GM12872 (cell line): ENCODE measurements at regions not wholly inside any gene's neighbourhood (a gene's known extent, or its start where the extent isn't known, plus 50 kb on each side); places are given as distances from the start of the nearest gene placed in this dataset.

Experiments
- TF ChIP-seq, protein P1 (sequence below): IDR thresholded peaks from 3 replicates; pipeline ENCODE4 v1.5.1; 2011; ENCODE audit warnings: low read depth, mild to moderate bottlenecking, low read length, moderate library complexity; ENCODE audit not compliant: insufficient read depth

DNA sequence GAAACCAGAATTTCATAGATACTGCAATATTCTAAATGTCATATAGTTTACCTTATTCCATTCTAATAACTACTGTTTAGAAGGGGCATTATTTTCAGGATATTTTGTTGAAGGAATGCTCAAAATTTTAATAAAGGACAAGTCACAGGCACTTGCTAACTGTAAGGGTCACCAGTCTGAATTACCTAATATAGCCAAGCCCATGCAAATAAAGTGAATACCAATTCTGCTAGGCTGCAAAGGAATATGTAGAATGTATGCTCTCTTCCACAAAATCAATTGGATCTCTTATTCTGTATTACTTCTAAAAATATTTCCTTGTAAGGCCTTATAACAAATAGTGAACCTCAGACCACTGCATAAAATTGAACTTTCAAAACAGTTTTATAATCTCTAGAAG is 52.3 kb upstream of the FAT4 start:
- TF ChIP-seq, protein P1, sequence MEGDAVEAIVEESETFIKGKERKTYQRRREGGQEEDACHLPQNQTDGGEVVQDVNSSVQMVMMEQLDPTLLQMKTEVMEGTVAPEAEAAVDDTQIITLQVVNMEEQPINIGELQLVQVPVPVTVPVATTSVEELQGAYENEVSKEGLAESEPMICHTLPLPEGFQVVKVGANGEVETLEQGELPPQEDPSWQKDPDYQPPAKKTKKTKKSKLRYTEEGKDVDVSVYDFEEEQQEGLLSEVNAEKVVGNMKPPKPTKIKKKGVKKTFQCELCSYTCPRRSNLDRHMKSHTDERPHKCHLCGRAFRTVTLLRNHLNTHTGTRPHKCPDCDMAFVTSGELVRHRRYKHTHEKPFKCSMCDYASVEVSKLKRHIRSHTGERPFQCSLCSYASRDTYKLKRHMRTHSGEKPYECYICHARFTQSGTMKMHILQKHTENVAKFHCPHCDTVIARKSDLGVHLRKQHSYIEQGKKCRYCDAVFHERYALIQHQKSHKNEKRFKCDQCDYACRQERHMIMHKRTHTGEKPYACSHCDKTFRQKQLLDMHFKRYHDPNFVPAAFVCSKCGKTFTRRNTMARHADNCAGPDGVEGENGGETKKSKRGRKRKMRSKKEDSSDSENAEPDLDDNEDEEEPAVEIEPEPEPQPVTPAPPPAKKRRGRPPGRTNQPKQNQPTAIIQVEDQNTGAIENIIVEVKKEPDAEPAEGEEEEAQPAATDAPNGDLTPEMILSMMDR, result no peak

DNA sequence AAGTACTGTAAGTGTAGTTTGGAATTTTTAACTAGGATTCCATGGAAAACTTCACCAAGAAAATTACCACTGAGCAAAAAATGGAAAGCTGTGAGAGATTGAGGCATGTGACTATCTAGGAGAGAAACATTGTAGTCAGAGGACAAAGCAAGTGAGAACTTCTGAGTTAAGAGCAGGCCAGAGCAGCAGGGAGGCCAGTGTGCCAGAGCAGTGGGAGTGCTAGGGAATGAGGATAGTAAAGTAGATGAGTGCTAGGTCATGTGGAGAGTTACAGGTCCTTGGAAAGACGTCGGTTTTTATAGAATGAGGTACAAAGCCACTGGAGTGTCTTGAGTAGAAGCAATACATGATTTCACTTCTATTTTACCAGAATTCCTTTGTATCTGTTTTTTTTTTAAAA is 52.7 kb upstream of the FAT4 start:
- TF ChIP-seq, protein P1, result no peak

DNA sequence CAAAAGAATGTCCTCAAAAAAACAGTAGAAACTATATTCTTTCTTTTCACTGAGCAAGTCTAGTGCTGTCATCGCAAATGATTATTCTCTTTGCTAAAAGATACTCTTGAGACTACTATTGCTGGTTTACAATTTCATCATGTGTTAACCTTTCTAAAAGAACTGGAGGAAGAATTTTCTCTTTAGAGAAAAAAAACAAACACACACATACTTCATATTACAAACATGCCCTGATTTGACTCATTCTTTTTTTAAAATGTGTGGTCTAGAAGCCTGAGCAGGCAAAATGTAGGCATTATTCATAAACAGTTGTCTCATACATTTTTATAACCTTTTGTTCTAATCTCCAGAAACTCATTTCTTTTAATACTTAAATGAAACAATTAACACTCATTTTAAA is 60.6 kb upstream of the FAT4 start:
- TF ChIP-seq, protein P1, result no peak

DNA sequence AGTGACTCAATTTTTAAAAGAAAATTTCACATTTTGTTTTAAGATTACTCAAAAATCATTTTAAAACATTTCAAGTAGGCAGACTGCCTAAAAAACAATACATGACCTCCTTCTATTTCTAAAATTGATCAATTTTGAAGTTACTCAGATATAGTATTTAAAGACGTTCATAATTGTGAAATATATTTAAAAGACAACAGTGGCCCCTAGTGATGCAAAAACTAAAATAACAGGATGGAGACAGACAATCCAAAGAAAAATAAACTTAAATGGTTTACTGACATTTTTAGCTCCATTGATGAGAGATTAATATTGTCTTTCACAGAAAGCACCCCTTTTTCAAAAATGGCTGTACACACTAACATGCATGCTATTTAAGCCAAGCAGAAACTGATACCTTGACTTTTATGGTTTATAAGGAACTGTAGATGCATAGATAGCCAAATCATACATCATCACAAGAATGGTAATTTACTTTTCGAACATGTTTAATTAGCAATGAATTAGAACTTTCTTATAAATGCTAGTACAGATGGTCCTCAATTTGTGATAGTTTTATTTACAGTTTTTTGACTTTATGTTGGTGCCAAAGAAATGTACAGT is 69.8 kb upstream of the FAT4 start:
- TF ChIP-seq, protein P1, result no peak

DNA sequence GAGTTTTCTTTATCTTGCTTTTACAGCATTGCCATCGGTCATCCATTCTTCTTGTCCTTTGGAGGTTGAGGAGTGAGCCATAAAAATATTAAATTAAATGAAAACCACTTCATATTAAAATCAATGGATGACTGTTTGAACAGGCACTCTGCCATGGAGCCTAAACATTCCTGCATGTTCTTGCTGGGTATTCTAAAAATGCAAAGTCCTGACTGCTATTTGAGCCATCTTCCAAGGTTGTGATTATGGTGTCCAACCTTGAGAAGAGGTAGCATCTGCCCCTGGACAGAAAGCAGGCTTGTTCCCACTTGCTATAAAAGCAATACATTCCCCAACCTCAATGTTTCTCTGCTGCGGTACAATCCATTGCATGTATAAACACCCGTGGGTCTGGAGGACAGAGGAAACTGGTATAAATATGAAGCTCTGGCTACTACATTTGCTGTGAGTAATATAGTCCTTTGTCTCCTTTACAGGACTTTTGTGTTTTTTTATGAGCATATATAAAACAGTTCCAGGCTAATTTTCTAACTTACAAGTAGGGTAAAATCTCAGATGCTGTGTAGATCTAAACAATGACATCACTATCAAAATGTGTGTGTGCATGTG is 70.9 kb upstream of the FAT4 start:
- TF ChIP-seq, protein P1, result no peak

DNA sequence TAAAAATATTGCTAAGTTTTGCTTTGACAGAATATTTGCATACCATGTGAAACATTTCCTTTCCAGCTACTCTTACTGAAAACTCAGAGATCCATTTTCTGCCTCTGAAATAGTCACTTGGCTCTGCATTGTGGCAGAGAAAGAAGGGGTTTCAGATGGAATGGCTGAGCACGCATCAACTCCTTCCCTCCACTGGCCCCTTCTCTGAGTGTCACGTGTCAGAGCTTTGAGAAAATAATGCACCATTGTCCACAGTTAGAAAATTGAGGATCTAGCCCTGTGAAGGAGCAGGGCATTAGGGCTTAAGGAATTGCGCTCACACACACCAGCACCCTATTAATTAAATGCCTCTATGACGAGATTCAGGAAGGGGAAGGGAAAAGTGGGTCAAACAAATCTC is 78.8 kb upstream of the FAT4 start:
- TF ChIP-seq, protein P1, result no peak

DNA sequence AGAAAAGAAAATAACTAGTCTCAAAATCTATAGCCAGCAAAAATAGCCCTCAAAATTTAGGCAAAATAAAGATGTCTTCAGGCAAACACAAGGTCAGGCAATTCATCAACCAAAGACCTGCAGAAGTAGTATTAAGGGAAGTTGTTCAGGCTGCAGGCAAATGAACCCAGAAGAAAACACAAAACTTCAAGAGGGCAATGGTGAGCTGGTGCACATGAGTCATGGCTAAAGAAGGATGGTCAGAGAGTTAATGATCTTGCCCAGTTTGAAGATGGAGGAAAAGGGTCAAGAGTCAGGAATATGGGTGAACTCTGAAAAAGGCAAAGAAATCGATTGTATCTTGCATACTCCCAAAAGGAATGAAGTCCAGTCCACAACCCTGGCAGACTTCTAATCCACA is 83.1 kb upstream of the FAT4 start:
- TF ChIP-seq, protein P1, result no peak

DNA sequence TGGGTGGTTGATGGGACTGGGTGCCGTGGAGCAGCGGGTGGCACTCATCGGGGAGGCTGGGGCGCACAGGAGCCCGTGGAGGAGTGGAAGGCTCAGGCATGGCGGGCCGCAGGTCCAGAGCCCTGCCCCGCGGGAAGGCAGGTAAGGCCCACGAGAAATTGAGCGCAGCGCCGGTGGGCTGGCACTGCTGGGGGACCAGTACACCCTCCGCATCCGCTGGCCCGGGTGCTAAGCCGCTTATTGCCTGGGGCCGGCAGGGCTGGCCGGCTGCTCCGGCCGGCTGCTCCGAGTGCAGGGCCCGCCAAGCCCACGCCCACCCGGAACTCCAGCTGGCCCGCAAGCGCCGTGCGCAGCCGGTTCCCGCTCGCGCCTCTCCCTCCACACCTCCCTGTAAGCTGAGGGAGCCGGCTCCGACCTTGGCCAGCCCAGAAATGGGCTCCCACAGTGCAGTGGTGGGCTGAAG is 85.1 kb upstream of the FAT4 start:
- TF ChIP-seq, protein P1, result no peak
